HFFc6 (cell line): ENCODE measurements at regions not wholly inside any gene's neighbourhood (a gene's known extent, or its start where the extent isn't known, plus 50 kb on each side); places are given as distances from the start of the nearest gene placed in this dataset.

Experiments used
- DNase-seq: peaks from one replicate; pipeline ENCODE4 v3.0.0-alpha.2; 2018
- H3K27ac Mint-ChIP-seq: 2 replicates; pipeline ENCODE4 v1.8.0; 2020; ENCODE audit warnings: mild to moderate bottlenecking, mixed read lengths
- H3K27me3 Mint-ChIP-seq: 2 replicates; pipeline ENCODE4 v1.8.0; 2021; ENCODE audit warnings: mild to moderate bottlenecking, moderate library complexity, mixed read lengths; ENCODE audit not compliant: insufficient read depth
- H3K36me3 Mint-ChIP-seq: 2 replicates; pipeline ENCODE4 v1.8.0; 2021; ENCODE audit warnings: low read depth, mixed read lengths
- H3K4me1 Mint-ChIP-seq: 2 replicates; pipeline ENCODE4 v1.8.0; 2020; ENCODE audit warnings: low read depth, mixed read lengths
- H3K4me3 Mint-ChIP-seq: 2 replicates; pipeline ENCODE4 v1.8.0; 2020; ENCODE audit warnings: mild to moderate bottlenecking, moderate library complexity, mixed read lengths
- H3K9me3 Mint-ChIP-seq: 2 replicates; pipeline ENCODE4 v1.8.0; 2020; ENCODE audit warnings: mild to moderate bottlenecking, mixed read lengths
- TF ChIP-seq, protein P1 (sequence below): fragments of 200-600 bp; sonication (generic); IDR thresholded peaks from 2 replicates; pipeline ENCODE4 v1.5.0; 2021; ENCODE audit warnings: antibody characterized with exemption, mild to moderate bottlenecking

DNA sequence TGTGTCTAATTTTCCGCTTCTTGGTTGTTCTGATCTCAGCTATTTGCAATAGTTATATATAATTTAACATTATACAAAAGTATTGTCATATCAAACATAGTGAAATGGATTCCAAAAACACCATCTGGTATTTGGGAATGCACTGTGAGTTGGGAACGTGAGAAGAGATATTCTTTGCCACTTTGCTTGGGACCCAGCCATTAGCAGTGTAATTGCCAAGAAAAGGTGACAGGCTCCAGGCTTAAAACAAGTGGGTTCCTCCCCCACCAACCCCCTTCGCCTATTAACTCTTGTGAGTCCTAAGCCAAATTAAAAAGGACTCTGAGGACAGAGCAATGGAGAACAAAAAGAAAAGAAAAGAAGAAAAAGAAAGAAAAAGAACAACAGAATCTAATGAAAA lies 186.7 kb upstream of the NFIA start:
- H3K27me3 Mint-ChIP-seq = no peaks in the 10 kb centered on the region; the same call in none of the 2 replicates
- no peaks in the 10 kb centered on the region; the same call in 1 of the 2 replicates for H3K9me3 Mint-ChIP-seq
- no peak overlapping the region for H3K4me3 Mint-ChIP-seq
- TF ChIP-seq, protein P1, sequence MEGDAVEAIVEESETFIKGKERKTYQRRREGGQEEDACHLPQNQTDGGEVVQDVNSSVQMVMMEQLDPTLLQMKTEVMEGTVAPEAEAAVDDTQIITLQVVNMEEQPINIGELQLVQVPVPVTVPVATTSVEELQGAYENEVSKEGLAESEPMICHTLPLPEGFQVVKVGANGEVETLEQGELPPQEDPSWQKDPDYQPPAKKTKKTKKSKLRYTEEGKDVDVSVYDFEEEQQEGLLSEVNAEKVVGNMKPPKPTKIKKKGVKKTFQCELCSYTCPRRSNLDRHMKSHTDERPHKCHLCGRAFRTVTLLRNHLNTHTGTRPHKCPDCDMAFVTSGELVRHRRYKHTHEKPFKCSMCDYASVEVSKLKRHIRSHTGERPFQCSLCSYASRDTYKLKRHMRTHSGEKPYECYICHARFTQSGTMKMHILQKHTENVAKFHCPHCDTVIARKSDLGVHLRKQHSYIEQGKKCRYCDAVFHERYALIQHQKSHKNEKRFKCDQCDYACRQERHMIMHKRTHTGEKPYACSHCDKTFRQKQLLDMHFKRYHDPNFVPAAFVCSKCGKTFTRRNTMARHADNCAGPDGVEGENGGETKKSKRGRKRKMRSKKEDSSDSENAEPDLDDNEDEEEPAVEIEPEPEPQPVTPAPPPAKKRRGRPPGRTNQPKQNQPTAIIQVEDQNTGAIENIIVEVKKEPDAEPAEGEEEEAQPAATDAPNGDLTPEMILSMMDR = no peak
- no peaks in the 10 kb centered on the region for H3K4me1 Mint-ChIP-seq
- no peaks in the 10 kb centered on the region for H3K36me3 Mint-ChIP-seq
- no peak overlapping the region for H3K27ac Mint-ChIP-seq
- DNase-seq = no peak

DNA sequence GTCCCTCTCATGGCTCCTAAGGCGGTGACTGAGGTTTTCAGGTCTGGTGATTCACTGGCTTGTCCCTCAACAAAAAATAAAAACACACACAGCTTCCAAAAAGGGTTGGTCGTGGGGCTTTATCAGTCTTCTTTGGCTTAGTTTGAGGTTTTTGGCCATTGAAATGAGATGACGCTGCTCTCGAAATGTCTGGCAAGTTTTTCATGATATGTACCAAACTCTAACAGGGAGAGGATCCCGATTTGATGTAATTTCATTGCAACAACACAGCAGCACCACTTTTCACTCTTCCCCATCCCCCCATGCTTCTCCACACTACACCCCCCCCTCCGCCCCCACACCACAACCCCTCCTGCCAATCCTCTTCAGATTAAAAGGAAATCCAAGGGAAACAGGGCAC lies 187.1 kb upstream of the NFIA start:
- Mint-ChIP-seq H3K27ac (no peak overlapping the region), H3K4me1 (no peaks in the 10 kb centered on the region), H3K27me3 (no peaks in the 10 kb centered on the region; the same call in none of the 2 replicates), H3K9me3 (no peaks in the 10 kb centered on the region; the same call in 1 of the 2 replicates), H3K36me3 (no peaks in the 10 kb centered on the region), H3K4me3 (no peak overlapping the region)
- DNase-seq = no peak
- TF ChIP-seq, protein P1 = no peak

DNA sequence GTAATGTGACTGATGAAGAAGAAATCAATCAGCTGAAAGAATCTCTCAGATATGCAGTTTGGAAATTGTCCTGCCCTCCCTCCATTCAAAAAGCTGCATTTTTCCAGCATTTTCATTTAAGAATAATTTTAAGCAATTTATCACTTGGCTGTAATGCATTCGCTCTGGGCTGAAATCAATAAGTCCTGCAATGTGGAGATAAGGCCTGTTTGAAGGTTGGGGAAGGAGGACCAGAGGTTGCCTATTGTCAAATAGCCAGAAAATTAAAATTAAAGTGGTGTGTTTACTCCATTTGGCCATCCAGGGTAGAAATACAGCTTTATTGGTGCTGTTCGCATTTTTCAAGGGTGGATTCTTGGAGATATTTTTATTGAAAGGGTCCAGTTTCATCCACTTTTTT lies 187.6 kb upstream of the NFIA start:
- H3K4me1 Mint-ChIP-seq = no peaks in the 10 kb centered on the region
- no peaks in the 10 kb centered on the region; the same call in none of the 2 replicates for H3K27me3 Mint-ChIP-seq
- TF ChIP-seq, protein P1 = no peak
- H3K9me3 Mint-ChIP-seq = no peaks in the 10 kb centered on the region; the same call in 1 of the 2 replicates
- DNase-seq = no peak
- H3K27ac Mint-ChIP-seq = no peak overlapping the region
- H3K36me3 Mint-ChIP-seq = no peaks in the 10 kb centered on the region
- no peak overlapping the region for H3K4me3 Mint-ChIP-seq

DNA sequence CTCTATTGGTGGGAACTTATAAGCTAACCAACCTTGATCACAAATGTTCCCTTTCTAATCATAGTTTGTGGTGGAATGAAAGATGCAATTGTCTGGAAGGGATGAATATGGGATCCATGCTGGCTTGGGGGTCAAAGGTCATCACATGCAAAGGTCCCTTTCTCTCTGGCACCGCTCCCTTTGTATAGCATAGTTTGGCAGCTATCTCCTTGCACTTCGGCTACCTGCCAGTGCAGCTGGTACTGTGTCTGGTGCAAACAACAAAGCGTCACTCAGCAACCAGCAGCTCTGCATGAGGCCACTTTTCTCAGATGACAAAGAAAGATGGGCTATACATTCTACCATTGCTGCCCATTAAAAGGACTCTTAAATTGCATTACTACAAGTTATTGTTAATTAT lies 188.2 kb upstream of the NFIA start:
- Mint-ChIP-seq H3K27ac (no peak overlapping the region), H3K9me3 (no peaks in the 10 kb centered on the region; the same call in 1 of the 2 replicates), H3K4me3 (no peak overlapping the region), H3K36me3 (no peaks in the 10 kb centered on the region), H3K27me3 (no peaks in the 10 kb centered on the region; the same call in none of the 2 replicates), H3K4me1 (no peaks in the 10 kb centered on the region)
- TF ChIP-seq, protein P1 = no peak
- no peak for DNase-seq

DNA sequence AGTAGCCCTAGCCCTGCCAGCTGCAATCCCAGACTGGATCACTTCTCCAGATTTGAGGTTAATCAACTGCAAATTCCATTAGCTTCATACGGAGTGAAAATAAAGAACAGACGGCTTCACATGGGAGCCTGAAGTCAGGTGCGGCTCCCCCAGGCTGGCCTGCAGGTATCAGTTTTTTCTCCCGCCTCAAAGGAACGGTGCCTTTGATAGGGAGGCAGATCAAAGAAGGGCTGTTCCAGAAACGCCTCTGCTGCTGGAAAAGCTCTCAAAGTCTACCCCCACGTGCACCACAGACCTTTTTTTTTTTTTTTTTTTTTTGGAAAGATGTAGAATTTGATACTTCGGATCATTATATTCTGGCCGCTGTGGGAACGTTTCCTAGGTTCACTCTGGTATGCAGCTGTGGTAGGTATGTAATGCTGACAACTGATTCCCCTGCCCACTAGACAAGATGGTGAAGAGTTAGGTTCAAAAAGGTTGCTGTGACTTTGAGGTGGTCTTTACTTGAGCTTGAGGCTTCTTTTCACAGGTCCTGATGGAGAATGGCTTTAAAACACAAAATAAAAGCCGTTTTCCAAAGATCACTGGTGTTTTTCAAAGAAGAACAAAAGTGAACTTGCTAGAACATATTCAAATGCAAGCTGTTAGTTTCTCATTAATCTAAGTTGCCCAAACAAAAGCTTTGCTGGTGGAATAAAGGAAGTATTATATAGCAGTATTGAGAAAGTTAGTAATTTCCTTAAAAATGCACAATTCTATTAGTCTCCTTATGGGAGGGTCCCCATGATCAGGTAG lies 189.0 kb upstream of the NFIA start:
- no peak overlapping the region for H3K27ac Mint-ChIP-seq
- no peaks in the 10 kb centered on the region; the same call in 1 of the 2 replicates for H3K9me3 Mint-ChIP-seq
- H3K4me1 Mint-ChIP-seq = no peaks in the 10 kb centered on the region
- H3K27me3 Mint-ChIP-seq = no peaks in the 10 kb centered on the region; the same call in none of the 2 replicates
- TF ChIP-seq, protein P1 = no peak
- no peak for DNase-seq
- H3K4me3 Mint-ChIP-seq = no peak overlapping the region
- no peaks in the 10 kb centered on the region for H3K36me3 Mint-ChIP-seq
